ENCODE measurements at regions not wholly inside any gene's neighbourhood (a gene's known extent, or its start where the extent isn't known, plus 50 kb on each side); places are given as distances from the start of the nearest gene placed in this dataset.
"Not testable (repeated sequence)": the region's sequence is repeated elsewhere in the genome, so short reads cannot be mapped to it uniquely, and the experiment has no call there.

DNA sequence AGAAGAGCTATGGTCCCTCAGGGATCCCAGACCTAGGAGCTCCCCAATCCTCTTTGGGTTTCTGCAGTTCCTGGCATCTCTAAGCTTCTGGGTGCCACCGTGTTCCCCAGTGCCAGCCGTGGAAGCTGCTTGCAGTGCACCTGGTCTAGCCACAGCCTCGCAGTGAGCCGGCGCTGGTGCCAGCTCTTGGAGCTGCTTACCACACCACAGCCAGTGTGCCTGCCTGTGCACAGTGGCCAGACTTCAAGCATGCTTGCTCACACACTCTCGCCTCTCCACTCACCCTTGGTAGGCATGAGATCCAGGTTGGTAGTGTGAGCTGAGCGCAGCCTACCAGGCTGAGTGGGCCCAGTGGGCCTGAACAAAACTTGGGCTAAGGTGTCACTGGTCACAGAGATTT, 971.9 kb downstream of the DCDC2C start:
- no peak for DNase-seq (ENCODE audit: low read depth in 2 of 2)

DNA sequence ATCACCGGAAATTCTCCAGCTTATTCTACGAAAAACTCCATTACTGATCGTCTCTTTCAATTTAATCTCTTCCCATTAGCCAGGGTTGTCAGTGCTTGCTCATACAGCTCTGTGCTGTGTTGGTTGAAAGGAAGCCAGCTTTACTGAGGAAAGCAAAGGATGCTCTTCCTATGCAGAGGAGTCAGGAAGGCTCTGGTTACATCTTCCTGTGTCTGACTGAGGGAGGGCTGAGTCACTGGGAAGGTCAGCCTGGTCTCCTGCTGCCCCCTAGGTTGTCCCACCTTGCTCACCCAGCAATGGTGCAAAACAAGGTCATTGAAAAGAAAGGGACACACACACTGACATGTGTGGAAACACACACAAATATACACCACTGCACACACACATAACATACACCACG, 975.6 kb downstream of the DCDC2C start:
- DNase-seq (ENCODE audit: low read depth in 2 of 2) = no peak

DNA sequence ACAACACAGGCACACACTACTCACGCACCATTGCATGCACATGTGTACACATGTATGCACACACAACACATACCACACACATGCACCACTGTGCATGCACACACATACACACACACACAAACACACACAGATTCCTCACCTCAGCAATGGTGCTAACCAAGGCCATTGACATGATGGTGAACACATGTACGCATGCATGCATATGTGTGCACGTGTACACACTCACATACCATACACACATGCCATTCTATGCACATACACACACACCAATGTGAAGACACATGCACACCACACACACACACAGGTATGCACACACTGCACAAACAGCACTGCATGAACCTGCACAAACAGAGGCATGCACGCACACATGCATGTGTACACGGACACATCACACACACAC, 976.0 kb downstream of the DCDC2C start:
- DNase-seq (ENCODE audit: low read depth in 2 of 2) = no peak

DNA sequence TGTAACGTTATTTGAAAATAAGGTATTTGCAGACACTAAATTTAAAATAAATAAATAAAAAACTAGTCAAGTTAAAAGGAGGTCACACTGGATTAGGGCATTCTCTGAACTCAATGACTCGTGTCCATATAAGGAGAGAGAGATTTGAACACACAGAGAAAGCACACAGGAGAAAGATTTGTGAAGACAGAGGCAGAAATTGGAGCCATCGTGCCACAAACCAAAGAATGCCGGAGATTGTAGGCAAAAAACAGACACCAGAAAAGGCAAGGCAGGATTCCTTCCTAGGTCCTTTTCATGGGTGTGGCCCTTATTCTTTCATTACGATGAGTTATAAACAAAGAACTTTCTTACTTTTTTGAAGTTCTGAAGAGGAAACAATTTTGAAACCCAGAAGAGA, 981.5 kb downstream of the DCDC2C start:
- DNase-seq (ENCODE audit: low read depth in 2 of 2) = no peak

DNA sequence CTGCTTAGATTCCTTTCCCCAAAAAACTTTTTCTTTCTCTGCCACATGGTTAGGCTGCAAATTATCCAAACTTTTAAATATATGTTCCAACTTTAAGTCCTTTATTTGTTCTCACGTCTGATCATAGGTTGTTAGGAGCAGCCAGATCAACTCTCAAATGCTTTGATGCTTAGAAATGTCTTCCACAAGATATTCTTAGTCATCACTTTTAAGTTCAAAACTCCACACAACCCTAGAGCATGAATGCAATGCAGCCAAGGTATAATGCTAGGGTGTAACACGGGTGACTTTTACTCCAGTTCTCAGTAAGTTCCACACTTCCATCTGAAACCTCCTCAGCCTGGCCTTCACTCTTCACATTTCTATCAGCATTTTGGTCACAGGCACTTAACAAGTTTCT, 987.5 kb downstream of the DCDC2C start:
- no peak for DNase-seq (ENCODE audit: low read depth in 2 of 2)

DNA sequence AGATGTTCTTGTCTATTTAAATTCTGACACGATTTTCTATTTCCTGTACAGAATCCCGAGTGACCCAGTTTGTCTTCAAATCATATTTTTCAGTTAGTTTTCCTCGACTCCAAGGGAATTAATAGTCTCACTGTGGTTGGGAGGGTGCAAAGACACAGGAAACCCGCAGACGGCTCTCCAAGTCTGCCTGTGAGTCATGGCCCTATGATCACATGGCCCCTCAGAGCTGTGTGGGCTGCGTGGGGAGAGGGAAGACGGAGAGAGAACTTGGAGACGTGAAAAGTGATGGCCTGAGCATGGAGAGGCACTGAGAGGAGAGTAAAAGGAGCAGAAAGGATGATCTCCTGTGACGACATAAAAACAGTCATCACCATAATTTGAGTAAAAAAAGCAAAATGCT, 989.9 kb downstream of the DCDC2C start:
- DNase-seq (ENCODE audit: low read depth in 2 of 2) = peak in 1 of 2 donors; percentile 1

DNA sequence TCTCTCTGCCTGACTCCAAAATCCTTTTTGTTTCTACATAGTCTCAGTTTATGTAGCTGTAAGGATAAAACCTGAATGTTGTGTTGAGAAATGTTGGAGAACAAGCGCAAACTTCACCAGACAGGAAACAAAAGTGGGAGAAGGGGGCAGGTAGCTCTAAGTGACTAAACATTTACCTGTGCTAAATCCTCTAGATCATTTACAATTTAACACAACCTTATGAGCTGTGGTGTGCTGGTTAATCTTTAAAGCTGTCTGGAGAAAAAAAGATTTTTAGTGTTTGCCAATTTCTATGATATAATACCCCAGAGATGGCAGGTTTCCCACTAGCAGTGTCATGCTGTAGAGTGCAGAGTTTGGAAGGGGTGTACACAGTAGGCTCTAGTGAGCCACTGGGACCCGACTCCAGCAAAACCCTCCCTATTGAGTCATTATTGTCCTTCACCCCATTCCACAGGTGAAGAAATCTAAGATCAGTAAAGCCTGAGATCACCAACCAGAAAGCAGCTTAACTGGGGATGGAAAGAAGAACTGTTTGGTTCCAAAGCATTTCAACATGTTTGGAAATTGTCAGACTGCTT, 992.0 kb downstream of the DCDC2C start:
- no peak for DNase-seq (ENCODE audit: low read depth in 2 of 2)

DNA sequence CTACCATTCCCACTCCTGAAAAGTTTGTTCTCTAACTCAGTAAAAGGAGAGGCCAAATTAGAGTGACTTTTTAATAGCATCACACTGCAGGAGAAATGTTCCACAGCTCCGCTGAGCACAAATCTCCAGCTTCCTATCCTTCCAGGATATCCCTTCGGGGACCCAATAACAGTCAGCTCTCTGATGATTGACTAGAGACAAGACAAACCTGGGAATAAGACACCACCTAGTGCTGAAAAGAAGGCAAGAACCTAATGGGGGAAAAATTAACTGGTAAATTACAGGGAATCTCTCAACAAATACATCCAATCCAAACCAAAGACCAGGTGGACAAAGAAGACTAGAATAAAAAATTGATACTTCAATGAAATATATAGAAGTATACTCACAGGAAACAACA, 977.1 kb upstream of the SOX11 start:
- DNase-seq (ENCODE audit: low read depth in 2 of 2) = no peak

DNA sequence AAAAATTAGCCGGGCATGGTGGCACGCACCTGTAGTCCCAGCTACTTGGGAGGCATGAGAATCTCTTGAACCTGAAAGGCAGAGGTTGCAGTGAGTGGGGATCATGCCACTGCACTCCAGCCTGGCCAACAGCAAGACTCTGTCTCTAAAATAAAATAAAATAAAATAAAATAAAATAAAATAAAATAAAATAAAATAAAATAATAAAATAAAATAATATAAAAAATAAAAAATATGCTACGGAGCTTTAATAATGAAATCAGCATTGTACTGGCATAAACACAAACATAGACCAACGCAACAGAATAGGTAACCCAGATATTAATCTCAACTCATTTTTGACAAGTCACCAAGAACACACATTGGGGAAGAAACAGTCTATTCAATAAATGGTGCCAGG, 973.4 kb upstream of the SOX11 start:
- DNase-seq (ENCODE audit: low read depth in 2 of 2) = no peak

DNA sequence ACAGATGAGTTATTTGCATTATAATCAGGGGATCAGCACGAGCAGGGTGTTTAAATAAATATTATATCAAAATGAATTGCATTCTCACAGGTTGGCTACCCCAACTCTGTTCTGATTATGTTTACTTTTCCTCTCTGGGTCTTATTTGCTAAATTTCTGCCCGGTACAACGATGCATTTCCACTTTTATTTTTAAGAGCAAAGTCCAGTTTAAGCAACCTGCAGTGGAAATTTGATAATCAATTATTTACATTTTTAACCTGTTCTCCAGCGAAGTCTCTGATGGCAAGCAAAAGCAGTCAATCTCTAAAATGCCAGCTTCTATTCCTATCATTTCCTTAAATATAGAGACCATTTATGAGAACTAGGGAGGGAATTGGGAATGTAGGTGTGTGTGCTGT, 966.6 kb upstream of the SOX11 start:
- DNase-seq (ENCODE audit: low read depth in 2 of 2) = no peak

DNA sequence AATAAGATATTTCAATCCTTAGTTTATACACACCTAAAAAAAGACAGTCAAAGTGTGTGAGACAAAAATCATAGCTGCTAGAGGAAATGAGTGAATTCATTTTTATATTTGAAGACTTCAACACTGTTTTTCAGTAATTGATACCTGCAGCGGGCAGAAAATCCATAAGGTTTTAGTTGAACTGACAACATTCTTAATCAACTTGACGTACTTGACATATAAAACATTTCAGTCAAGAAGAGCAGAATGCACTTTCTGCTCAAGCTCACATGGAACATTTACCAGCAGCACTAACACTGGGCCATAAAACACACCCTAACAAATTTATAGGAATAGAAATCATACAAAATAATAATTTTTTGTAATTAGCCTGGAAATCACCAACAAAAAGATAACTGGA, 959.6 kb upstream of the SOX11 start:
- no peak for DNase-seq (ENCODE audit: low read depth in 2 of 2)

DNA sequence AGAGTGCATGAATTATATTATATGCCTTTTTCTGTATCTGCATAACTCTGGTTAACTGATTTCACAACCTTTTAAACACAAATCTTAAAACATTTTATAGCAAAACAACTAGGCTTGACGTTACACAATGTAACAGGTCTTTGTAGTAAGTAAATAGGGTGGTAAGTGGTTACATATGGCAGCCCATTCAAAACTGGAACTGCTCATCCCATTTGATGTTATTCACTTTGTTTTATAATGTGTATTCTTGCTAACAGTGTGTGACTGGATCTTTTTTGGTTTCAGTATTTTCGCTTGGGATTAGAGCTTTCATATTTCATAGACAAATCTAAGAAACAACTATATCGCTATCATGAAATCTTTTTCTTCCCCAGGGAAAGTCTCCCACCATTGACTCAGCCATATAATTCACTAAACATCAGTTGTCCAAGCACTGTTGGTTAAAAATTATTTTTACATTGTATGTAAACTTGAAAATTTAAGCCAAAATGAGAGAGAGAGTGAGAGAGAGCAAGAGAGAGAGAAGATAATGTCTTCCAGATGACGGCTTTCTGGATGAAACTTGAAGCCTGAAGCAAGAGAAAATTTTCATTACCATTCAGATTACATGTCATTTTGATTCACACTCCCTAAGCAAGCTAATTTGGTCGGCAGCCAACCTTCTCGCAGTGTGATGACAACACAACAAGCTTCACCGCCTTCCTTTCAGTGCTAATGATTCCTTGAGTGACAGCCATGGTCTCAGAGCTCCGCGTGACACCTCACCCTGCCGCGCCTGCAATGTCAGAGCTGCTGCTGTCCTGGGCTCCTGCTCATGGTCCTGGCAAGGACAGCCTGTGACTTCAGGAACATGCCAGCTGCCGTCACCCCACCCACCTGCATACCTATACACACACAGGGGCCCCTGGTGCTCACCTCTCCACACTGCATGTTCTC, 946.9 kb upstream of the SOX11 start:
- no peak for DNase-seq (ENCODE audit: low read depth in 2 of 2)

DNA sequence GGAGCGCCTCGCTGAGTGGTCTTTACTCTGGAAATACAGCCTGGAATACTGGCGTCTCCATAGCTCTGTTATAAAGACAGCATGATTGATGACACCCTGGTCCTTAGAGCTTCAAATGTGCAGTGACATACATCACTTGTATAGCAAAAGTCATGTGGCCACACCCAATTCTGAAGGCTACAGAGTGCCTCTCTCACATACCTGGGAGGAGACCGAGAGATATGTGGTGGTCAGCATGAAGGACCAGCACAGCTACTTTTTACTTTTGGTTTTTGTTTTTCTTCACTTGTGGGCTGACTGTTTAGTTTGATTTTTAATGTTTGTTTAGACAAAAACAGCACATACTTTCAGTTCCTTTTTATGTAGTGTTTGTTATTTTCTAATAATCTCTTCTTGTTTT, 938.5 kb upstream of the SOX11 start:
- no peak for DNase-seq (ENCODE audit: low read depth in 2 of 2)

DNA sequence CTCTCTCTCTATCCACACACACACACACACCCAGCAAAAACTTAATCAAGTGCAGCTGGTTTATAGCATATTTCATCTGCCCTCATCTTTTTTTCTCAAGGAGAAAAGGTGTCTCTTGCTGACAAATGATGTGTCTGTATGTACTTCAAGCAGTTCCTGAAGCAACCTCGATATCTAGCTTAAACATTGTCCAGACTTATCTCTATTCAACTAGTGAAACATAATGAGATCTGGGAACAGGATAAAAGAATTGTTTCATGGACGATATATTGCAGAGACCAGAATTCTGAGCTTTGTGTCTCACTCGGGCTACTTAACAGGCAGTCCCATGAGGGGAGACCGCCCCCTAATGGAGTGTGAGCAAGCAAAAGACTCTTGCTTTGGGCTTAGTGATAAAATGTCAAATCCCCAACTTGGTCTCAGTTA, 929.2 kb upstream of the SOX11 start:
- peak; percentile 1 to 2 for DNase-seq (ENCODE audit: low read depth in 2 of 2)

DNA sequence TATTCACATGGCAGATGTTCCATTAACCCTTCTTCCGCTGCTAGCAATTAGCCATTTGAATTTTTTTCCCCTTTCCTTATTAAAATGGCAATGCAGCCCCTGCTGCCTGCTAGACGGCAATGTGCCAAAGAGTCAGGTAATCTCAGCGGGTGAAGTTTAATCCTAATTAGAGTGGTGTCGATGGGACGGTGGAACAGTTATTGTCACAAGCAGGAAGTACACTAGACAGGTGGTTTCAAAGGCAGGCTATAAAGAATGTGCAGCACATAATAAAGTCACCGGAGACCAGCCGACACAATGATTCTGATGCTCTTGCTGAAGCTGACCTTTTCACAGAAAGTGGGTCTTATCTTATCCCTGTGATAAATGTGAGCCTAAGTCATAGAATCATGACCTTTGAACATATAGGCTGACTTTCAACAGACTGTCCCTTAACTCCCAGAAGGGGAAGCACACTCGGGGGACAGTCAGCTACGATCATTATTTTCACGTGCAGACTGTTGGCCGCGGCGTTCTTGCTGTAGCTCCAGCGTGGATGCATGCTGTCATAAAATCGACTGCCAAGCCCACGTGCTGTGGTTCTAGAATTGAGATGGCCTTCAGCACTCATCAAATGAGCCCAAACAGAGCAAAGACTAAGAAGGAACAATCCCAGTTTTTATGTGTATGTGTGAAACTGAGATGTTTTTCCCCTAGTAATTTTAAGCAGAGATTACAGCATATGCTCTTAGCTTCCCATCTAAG, 926.2 kb upstream of the SOX11 start:
- DNase-seq (ENCODE audit: low read depth in 2 of 2) = no peak

DNA sequence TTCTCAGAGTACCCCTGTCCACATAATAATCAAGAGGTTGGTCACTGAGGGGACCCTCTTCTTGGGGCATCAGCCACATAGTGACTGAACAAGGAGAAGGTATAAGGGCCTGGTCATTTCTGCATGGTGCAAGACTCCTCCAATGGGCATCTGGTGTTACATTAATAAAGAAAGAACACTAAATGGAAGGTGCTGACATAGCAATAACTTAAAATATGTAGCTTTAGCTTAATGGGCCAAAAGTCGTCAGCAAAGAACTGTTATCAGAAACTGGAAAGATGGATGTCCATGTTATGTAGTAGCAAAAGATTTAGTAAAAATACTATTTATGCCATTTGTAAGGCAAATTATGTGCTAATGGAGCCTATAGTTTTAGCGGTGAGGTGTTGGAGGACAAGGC, 916.5 kb upstream of the SOX11 start:
- no peak for DNase-seq (ENCODE audit: low read depth in 2 of 2)

DNA sequence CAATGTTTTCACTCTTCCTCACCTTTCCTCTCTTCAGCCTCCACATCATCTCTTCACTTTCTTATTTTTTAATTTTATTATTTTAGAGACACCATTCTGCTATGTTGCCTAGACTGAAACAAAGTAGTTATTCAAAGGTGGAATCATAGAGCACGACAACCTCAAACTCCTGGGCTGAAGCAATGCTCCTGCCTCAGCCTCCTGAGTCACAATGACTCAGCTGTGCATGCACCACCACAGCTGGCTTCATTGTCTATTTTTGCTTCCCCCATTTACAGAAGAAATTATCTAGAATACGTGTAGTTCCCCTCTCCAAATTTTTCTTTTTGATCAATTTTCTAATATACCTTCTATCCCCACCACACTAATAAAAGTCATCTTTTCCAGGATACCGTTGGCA, 911.5 kb upstream of the SOX11 start:
- no peak for DNase-seq (ENCODE audit: low read depth in 2 of 2)

DNA sequence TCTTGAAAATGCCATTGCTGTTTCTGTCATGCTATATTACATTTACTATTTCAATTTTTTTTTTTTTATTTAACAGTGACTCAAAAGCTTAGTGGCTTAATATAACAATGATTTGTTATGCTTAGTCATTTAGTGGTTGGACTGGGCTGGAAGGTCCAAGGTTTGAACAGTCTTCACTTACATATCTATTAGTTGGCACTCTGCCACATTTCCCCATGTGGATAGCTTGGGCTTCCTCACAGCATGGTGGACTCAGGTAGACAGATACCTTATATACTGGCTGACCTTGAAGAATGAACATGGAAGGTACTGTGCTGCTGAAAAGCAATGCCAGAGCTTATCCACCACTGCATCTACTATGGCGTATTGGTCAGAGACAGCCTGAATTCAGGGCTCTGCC, 909.5 kb upstream of the SOX11 start:
- DNase-seq (ENCODE audit: low read depth in 2 of 2) = no peak

DNA sequence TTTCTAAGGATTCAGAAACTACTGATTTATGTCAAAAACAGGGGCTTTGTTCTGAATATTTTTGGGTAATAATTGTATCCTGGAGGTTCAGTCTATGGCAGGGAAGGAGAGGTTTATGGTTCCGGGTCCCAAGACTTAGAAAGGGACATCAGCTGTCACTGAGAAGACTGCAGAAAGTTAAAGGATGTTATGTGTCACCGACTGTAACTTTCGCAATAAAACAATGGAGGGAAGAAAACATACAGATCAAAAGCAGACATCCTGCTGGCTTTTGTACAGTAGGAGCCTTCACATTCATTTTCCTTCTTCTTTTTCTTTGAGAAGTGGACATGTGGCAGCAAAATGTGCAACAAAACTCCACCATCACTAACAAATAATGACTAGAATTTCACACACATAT, 900.7 kb upstream of the SOX11 start:
- no peak for DNase-seq (ENCODE audit: low read depth in 2 of 2)

DNA sequence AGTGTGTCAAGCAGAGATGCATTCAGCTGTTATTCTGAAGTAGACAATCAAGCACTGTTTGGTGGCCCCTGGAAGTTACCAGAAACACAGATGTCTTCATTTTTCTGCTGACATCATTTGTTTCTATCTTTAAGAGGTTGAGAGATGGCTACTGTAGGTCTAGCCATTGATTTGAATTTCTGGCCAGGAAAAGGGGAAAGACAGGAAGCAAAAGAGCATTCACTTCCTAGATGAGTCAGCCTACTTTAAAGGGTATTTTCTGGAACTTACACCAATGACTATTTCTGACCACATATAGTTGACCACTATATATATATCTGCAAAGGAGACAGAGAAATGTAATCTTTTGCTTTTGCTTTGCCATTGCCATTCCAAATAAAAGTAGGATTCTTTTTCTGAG, 900.1 kb upstream of the SOX11 start:
- no peak for DNase-seq (ENCODE audit: low read depth in 2 of 2)

DNA sequence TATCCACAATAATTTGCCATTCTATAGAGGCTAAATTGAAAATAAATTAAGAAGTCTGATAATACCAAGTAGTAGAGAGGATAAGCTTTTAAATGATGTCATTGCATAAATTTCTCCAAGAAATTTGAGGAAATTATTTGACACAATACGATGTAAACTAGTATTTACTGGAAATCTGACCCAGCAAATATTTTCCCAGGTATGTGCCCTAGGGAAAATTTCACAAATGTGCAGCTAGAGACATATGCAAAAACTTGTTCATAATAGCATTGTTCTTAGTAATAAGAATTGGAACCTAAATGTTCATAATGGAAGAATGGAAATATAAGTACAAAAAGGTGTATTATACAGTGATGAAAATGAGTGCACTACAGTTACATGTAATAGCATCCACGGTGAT, 888.8 kb upstream of the SOX11 start:
- no peak for DNase-seq (ENCODE audit: low read depth in 2 of 2)

DNA sequence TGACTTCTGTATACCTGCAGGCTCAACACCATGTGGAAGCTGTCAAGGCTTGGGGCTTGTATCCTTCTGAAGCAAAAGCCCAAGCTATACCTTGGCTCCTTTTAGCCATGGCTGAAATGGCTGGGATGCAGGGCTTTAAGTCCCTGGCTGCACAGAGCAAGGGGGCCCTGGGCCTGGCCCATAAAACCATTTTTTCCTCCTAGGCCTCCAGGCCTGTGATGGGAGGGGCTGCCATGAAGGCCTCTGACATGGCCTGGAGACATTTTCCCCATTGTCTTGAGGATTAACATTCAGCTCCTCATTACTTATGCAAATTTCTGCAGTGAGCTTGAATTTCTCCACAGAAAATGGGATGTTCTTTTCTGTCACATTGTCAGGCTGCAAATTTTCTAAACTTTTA, 878.0 kb upstream of the SOX11 start:
- DNase-seq (ENCODE audit: low read depth in 2 of 2) = not testable (repeated sequence)

DNA sequence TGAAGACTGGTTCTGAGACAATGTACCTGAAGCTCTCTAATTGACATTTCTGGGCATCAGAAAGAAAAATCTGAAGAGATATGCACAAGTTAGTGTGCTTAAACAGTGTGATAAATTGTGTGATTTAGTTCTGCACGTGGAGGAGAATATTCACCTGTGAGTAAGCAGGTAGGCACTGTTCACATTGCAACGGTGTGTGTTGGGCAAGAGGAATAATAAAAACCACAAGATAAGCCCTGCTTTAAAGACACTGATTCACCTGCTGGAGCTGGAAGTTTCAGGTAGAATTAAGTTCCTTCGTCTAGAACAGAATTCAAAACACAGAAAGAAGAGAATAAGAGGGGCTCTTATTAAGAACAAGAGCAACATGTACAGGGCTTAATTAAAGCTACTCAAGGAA, 864.3 kb upstream of the SOX11 start:
- DNase-seq (ENCODE audit: low read depth in 2 of 2) = no peak

Data from lung microvascular endothelial cell (primary cell).